GM18873 (cell line): ENCODE measurements at regions not wholly inside any gene's neighbourhood (a gene's known extent, or its start where the extent isn't known, plus 50 kb on each side); places are given as distances from the start of the nearest gene placed in this dataset.

Experiments used
- ATAC-seq: cut with Tn5 transposase; IDR thresholded peaks from one replicate; pipeline ENCODE4 v1.9.1; 2021; ENCODE audit warnings: mild to moderate bottlenecking, moderate library complexity, moderate number of reproducible peaks; ENCODE audit not compliant: unreplicated experiment, low FRiP score

DNA sequence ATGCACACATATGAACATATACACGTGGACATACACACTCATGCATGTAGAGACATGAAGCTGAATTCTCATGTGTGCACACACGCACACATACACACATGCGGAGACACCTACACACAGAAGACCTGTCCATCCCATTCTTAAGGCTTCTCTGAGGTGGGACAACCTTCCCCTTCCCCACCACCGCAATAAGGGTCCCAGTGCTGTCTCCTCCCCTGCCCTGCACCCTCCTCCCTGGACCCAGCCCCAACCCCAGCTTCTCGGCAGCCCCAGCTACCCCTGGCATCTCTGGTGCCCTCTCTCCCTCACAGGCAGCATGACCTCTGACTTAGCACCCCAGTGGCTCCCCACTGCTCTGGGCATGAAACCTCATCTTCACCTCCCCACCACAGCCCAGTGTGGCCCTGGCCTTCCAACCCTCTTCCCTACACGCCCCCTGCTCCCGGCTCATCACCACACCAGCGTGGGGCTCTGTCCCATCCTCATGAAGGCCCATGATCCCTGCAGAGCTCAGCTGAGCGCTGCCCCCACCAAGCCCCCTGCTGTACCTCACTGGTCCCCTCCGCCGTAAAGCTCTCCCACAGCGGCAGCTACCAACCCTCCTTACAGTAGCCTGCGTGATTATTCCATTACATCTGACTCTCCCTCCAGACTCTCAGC lies 204.1 kb upstream of the ZNF536 start:
- no peak for ATAC-seq

DNA sequence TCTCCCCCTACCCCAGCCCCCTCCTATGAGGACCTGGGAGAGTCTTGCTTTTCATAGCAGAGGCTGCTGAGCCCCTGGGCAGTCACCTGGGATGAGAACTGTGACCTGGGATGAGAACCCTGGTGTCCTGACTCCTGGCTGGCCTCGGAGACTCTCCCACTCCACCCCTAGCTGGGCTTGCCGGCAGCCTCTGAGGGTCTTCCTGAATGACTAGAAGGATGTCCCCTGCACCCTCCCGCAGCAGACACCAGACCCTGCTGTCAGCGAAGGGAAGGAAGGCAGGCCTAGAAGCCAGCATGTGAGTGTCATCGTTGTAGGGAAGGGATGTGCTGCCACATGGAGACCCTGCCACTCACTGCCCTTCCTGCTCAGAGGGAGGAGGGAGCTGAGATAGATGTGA lies 203.4 kb upstream of the ZNF536 start:
- ATAC-seq, result no peak

DNA sequence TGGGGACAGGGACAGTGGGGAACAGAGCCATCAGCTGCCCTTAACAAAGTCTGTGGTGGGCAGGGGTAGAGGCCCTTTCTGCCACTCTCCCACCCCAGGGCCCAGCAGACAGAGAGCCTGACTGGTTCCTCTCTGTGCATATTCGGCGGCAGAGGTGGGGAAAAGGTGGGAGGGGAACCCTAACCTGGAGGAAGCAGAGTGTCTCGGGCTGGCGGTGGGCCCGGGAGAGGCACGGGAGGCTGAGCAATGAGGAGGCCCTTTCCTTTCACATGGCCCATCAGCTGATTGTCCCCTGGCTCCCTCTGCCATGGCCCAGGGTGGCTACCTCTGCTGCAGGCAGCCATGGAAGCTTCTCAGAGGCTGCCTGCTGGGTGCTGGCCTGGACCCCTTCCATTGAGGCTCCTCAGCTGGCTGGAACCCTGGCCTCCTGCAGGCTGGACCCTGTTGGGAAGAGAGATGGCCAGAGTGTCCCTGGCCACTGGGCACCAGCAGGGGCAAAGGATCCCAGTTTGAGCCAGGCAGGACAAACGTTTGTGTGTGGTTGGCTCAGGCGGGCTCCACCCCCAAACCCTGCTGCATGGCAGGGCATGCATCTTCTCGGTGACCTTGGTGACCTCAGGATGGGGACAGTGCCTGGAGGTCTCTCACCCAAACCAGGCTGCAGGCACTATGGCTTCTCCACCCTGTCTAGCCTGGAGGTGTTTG lies 202.8 kb upstream of the ZNF536 start:
- no peak for ATAC-seq

DNA sequence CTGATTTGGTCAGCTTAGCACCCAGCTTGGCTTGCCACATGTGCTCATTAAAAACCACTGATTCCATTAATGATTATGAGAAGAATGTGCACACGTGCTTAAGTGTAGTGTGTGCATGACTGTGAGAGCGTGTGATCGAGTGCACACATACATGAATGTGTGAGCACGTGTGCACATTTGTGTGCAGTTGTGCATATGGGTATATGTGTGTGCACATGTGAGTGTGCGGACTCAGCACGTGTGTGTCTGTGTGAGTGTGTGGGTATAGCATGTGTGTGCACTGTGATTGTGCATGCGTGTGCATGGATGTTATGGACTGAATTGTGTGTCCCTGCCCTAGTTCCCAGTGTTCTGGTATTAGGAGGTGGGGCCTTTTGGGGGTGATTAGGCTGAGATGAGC lies 202.1 kb upstream of the ZNF536 start:
- ATAC-seq, result no peak

DNA sequence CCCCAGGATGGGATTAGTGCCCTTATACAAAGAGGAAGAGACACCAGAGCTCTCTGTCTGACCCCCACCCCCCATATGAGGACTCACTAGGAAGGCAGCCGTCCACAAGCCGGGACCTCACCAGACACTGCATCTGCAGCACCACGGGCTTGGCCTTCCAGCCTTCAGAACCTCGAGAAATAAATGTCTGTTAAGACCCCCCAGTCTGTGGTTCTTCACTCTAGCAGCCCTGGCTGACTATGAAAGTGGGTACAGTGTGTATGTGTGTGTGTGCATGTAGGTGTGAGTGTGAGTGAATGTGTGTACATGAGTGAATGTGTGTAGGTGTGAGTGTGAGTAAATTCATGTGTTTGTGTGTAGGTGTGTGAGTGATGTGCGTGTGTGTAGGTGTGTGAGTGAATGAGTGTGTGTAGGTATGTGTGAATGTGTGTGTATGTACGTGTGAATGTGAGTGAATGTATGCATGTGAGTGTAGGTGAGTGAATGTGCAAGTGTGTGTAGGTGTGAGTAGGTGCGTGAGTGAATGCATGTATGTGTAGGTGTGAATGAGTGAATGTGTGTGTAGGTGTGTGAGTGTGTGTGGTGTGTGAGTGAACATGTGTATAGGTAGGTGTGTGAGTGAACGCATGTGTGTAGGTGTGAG lies 201.6 kb upstream of the ZNF536 start:
- ATAC-seq, result no peak

DNA sequence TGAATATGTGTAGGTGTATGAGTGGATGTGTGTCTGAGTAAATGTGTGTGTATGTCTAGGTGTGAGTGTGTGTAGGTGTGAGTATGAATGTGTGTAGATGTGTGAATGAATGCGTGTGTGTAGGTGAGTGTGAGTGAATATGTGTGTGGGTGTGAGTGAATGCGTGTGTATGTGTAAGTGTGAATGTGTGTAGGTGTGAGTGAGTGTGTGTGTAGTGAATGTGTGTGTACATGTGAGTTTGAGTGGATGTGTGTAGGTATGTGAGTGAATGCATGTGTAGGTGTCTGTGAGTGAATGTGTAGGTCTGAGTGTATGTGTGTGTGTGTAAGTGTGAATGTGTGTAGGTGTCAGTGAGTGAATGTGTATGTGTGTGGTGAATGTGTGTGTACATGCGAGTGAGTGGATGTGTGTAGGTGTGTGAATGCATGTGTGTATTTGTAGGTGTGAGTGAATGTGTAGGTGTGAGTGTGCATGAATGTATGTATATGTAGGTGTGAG lies 201.0 kb upstream of the ZNF536 start:
- ATAC-seq, result no peak

DNA sequence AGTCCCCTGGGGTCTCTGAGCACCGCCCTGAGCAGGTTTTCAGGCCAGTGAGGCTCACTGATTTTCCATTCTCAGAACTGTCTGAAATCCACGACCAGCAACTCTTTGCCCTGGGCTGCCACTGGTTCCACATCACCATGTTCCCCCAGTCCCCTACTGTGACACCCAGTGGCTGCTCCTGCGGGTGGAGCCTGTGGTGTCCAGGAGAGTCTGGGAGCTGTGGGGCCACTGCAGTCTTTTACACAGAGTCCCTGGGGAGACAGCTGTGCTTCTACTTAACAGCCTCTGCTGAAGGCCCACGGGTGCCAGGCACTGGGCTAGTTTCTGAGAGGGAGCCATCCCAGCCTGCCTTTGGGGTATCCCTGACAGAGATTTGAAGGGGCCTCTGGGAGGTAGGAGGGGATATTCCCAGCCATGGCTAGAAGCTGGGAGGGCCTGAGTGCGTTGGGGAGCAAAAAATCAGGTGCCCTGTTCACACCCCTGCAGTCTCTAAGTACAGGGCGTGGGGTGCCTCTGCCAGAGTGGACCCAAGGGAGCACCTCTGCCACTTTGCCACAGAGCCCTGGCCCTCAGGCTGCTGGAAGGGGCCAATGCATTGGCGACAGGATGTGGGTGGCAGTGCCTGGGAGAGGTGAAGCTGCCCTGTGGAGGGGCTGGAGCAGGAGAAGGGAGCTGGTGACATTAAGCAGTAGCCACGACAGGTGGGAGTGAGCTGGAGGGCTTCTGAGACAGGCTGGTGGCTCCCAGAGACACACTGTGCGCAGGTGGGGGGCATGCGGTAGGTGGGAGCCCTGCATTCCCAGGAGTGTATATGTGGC lies 200.2 kb upstream of the ZNF536 start:
- no peak for ATAC-seq

DNA sequence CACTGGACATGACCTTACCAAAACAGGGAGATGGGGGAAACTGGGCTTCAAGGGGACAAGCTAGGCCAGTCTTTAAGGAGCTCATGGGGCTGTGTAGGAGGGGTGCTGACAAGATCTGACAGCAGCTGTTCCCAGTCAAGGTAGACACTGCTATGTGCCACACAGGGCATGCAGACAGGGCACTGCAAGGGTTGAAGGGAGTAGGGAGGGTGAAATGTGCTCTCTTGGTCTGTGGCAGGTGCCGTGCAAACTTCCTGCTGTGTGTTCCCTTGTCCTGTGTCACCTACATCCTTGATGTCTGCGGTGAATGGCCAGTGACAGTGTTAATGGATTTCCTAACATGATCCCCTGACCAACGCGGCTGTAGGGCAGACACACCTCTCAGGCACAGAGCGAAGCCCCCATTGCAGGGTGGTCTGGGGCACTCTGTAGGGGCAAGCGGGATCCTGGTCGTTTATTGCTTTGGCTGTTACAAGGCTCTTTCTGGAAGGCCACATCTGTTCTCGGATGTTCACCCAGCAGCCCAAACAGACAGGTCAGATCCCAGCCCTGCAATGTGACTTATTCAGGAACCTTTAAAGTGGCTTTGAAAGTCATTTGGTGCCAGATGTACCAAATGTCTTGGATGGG lies 199.5 kb upstream of the ZNF536 start:
- ATAC-seq, result no peak

DNA sequence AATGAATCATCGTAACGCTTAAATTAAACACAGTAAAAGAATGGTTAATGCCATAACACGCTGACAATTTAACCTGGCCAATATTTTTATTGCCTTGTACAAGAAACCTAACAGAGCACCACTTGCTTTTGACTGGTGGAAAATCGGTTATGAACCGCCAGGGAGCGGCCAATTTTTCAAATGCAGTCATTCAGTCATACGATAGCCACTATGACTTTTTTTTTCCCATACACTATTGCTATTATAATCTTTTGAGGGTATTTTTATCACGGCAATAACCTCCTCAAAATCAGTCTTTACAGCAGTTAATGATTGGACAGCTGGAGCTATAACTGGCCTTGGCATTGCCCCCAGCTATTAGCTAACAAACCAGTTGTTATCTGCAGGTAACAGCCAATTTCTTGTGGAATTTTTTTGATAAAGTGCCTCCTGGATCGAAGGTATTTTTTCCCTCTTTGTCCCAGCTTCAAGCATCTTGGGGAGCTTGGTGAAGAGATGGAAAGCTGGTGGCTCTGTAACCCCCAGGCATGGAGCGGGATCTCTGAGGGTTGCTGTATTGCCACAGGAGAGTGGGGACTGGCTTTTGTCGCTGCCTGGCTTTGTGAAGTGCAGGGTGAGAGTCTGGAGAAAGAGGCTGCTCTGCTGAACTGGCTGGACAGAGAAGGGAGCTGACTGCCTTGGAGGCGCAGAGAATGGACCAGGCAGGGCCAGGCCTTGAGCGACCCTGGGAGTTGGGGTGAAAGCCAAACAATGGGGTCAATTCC lies 198.4 kb upstream of the ZNF536 start:
- no peak for ATAC-seq

DNA sequence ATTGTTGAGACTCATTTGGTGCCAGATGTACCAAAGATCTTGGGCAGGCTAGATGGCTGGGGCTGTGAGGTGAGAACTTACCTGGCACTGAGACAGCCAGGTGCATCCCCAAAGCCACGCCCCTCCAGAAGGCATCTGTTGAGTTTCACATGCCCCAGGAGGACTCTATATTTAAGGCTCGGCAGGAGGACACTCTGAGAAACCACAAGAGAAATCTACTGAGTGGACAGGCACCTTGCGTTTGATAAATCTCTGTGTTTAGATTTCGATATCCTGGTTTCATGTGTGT lies 197.9 kb upstream of the ZNF536 start:
- ATAC-seq, result no peak

DNA sequence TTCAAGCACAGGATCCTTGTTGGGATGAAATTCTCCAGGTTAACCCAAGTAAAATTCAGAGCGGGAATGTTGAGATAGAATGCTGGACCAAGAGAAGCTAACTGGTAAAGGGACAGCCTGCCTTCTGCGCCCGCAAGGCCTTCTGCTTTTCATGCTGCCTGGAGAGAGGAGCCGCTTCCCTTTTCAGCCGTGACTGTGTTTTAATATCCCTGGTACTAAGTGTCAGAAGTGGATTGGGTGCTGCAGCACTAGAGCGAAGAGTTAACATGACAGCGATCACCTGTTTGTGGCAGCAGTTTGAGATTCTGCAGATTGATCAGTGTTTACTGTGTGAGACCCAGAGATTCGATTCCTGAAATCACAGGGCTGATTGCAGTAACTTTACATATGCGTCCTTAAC lies 197.4 kb upstream of the ZNF536 start:
- no peak for ATAC-seq

DNA sequence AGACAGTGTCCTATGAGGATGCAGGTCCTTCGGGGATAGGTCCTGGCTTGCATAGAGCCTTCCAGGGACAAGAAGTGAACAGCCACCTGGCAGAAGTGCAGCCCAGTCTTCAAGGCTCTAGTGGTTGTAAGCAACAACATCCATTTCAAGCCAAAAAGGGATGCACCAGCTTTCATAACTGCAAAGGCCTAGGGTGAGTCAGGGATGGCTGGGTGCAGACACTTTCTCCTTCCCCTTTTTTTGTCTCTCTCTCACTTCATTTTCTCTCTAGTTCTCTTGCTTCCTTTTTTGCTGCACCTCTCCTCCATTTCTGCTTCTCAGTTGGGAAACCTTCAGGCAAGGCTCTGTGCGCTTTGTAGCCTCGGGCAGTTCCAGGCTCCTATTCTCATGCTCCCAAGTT lies 196.2 kb upstream of the ZNF536 start:
- ATAC-seq, result no peak

DNA sequence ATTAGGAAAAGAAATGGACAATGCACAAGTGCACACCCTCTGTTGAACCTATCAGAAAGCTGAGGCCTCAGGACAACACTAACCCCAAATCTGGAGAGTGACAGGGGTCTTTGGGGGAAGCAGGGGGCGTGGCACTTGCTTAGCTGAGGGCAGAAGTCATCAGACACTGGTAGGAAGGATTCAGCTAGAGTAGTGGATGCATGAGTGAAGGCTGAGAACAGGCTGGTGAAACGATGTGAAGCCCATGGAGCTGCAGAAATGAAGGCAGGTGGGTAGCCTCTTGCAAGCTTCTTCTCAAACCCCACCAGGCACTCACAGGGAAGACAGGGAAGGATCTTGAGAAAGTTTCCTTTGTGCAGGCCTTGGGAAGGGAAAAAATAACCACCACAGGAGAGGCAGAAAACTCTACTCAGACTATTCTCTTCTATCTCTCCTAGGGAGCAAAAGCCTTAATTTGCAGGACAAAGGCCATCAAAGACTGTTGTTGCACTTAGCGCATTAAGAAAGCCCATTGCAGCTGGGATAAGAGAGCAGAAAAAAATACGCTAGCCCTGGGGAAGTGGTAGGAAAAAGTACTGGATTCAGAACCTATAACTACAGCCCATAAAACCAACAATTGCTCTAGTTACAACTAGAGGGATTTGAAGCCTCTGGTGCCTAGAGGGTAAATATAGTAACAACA lies 193.3 kb upstream of the ZNF536 start:
- ATAC-seq, result no peak

DNA sequence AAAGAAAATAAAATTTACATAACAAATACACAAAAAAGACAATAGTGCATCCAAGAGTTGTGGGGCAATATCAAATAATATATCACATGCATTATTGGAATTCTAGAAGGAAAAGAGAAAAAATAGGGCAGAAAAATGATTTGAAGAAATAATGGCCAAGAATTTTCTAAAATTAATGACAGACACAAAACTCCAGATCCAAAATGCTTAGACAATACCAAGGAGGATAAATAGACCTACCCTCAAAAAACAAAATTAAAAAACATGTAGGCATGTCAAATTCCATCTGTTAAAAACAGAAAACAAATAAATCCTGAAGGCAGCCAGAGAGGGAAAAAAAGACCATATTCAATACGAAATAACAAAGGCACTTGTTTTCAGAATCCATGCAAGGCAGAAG lies 191.5 kb upstream of the ZNF536 start:
- ATAC-seq, result no peak

DNA sequence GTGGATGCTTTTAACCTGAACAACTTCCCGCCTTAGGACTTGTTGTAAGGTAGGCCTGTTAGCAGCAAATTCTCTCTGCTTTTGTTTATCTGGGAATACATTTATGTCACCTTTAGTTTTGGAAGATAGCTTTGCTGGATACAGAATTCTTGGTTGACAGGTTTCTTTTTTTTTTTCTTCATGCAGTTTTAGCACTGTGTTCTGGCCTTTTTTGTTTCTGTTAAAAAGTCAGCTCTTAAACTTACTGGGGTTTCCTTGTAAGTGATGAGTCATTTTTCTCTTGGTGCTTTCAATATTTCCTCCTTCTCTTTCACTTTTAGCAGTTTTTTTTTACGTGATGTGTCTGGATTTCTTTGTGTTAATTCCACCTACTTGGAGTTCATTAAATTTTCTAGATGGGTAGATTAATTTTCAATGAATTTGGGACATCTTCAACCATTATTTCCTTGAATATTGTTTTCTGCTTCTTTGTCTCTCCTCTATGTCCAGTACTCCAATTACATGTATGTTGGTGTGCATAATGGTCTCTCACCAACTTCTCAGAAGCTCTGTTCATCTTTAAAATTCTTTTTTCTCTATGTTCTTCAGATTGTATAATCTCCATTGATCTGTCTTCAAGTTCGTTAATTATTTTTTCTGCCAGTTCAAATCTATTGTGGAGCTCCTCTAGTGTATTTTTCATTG lies 188.2 kb upstream of the ZNF536 start:
- no peak for ATAC-seq

DNA sequence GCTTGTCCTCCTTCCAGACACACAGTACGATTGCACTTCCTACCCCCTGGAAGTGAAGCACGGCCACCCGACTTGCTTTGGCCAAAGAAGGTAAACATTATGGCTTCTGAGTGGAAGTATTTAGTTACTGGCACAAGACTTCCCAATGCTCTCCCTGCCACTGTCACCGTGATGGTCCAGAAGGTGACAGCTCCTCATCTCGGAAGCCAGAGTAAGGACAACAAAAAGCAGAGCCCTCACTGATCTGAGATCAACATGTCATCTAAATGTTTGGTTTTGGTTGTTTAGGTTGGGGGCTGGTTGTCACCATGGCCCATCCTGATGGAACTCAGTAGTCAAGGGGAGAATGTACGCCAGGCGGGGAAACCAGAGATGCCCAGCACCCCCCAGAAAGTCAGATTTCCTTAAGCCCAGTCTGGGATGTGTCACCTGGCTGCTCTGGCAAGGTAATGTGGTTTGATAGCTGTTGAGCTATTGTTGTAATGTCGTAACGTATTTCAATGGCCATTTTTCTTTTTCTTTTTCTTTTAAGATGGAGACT lies 170.1 kb upstream of the ZNF536 start:
- ATAC-seq, result no peak

DNA sequence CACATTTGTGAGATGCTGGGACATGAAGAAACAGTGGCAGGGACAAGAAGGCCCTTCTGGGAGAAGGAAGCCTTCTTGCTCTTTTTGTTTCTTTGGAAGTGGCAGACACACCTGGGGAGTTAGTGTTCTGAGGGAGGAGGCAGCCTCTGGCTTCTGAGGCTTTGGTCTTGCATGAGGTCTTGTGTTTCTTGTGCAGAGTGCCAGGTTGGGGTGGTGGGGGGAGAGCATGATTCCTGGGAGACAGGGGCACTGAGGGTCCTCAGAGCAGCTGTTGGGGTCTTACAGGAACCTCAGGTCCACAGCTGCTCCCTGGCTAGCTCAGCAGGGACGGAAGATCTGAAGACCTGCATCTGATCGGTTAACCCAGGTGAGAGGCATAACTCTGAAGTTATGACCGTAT lies 167.5 kb upstream of the ZNF536 start:
- ATAC-seq, result no peak

DNA sequence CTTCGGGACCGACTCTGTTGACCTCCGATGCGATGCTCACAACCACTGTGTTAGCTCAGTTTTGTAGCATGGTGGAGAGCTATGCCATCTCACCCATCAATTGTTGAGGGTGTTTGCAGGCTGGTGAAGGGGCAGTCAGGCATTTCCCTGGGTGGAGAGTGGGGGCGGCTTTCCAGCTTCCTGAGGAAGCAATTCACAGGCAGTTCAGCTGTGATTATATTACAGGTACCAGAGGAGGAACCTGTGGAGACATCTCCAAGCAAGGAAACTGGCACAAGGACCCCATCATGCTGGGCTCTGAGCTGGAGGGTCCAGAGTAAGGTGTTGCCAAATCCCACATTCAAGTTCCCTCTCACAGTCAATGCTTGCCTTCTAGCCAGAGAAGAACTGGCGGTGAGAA lies 166.0 kb upstream of the ZNF536 start:
- no peak for ATAC-seq

DNA sequence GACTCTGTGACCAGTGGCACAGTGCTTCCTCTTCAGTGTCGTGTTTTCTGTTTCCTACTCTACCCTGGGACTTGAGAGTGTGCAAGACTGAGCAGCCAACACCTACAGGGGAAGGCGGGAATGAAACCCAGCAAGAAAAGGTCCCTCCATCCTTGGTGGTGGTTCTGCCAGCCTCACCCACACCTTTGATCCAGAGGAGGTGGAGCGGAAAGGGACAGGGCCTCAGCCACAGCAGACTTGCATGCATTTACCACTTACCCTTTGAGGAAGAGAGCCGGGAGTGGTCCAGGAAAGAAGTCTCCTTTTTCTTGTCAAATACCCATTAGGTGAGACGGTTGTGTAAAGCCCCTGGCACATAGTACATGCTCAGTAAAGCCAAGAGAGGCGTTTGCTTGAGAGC lies 164.8 kb upstream of the ZNF536 start:
- ATAC-seq, result no peak
